GM12801 (cell line): ENCODE measurements at regions not wholly inside any gene's neighbourhood (a gene's known extent, or its start where the extent isn't known, plus 50 kb on each side); places are given as distances from the start of the nearest gene placed in this dataset.

ENCODE experiments used
- TF ChIP-seq, protein P1 (sequence below): IDR thresholded peaks from one replicate; pipeline ENCODE4 v1.5.1; 2011; ENCODE audit warnings: control low read depth; ENCODE audit not compliant: insufficient read length; ENCODE audit errors: extremely low read depth

DNA sequence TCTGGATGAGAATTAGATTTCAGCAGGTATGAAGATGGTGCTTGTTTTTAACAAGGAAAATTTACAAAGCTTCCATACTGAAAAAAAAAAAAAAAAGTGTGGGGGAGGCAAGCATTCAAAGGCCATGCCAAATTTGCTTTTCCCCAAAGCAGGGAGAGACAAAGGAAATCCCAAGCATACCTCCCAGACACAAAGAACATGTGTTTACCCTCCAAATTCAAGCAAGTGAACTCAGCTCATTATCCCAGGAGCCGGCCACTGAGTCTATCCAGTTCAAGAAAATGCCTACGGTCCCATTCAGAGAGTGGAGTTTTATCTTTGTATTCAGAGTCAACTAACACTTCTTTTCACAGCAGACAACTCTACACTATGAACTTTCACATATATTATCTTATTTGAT lies 102.7 kb upstream of the ID4 start:
- TF ChIP-seq, protein P1, sequence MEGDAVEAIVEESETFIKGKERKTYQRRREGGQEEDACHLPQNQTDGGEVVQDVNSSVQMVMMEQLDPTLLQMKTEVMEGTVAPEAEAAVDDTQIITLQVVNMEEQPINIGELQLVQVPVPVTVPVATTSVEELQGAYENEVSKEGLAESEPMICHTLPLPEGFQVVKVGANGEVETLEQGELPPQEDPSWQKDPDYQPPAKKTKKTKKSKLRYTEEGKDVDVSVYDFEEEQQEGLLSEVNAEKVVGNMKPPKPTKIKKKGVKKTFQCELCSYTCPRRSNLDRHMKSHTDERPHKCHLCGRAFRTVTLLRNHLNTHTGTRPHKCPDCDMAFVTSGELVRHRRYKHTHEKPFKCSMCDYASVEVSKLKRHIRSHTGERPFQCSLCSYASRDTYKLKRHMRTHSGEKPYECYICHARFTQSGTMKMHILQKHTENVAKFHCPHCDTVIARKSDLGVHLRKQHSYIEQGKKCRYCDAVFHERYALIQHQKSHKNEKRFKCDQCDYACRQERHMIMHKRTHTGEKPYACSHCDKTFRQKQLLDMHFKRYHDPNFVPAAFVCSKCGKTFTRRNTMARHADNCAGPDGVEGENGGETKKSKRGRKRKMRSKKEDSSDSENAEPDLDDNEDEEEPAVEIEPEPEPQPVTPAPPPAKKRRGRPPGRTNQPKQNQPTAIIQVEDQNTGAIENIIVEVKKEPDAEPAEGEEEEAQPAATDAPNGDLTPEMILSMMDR, result no peak

- TF ChIP-seq, protein P1, result no peak
These were observed 101.1 kb upstream of the ID4 start for GRCh38 chr6:19736066-19736465.

DNA sequence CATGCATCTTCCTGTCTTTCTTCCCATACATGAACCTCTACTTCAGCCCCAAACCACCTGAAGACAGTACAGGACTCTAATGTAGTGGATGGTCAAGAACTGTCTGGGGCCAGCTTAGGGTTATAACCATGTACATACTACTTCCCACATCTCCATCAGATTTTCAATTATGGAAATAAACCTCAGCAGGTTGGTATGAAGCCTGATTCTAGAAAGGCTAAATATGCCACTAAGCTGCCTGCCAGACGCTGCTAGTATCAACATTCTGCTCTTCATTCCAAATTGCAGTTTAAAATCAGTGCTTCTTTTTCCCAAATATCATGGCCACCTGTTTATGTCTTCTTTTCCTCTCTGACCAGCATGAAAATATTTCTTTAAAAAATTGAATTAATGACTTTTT lies 99.2 kb upstream of the ID4 start:
- TF ChIP-seq, protein P1, result no peak

- TF ChIP-seq, protein P1, result no peak
These were observed 87.4 kb upstream of the ID4 start for GRCh38 chr6:19749722-19750121.

- TF ChIP-seq, protein P1, result no peak
These were observed 84.4 kb upstream of the ID4 start for GRCh38 chr6:19752746-19753145.

DNA sequence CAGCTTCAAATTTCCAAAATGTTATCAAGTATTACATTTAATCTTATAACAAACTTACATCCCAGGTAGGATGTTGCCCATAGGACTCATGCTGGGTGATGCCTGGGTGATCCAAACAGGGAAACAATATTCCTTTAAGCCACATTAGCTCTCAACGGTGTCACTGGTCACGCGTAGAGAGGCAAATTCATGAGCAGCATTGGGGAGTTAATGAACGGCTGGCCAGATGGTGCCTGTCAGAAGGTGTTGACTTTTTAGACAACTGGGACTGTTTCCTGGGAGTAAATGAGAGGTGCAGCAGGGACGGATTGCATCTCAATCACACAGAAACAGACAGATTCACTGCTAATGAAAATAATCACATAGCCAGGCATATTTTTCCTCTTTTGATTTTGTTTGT lies 83.3 kb upstream of the ID4 start:
- TF ChIP-seq, protein P1, result no peak

DNA sequence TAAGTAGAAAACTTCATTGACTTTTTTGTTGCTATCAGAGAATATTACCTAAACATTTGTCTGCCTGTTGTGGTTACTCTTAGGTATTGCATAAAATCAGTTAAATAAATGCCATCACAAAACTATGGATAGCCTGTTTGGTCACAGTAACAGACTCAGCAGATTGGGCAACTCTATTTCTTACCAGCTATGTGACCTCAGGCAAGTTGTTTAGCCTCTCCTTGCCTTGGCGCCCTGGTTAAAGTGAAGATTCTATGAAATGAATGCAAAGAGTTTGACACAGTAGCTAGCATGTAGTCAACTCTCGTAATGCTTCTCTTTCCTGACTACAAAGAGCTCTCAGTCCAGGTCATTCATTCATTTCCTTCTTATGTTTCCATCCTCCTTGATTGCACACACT lies 82.5 kb upstream of the ID4 start:
- TF ChIP-seq, protein P1, result no peak

- TF ChIP-seq, protein P1, result no peak
These were observed 82.0 kb upstream of the ID4 start for GRCh38 chr6:19755181-19755580.
